SW480 (cell line): ENCODE measurements at regions not wholly inside any gene's neighbourhood (a gene's known extent, or its start where the extent isn't known, plus 50 kb on each side); places are given as distances from the start of the nearest gene placed in this dataset.

ENCODE experiments used
- DNase-seq: peaks from one replicate; pipeline ENCODE4 v3.0.0-alpha.2; 2016; ENCODE audit warnings: low spot score

GRCh38 chr1:80517062-80517461, 1283.7 kb upstream of the ADGRL2 start:
- no peak for DNase-seq

DNA sequence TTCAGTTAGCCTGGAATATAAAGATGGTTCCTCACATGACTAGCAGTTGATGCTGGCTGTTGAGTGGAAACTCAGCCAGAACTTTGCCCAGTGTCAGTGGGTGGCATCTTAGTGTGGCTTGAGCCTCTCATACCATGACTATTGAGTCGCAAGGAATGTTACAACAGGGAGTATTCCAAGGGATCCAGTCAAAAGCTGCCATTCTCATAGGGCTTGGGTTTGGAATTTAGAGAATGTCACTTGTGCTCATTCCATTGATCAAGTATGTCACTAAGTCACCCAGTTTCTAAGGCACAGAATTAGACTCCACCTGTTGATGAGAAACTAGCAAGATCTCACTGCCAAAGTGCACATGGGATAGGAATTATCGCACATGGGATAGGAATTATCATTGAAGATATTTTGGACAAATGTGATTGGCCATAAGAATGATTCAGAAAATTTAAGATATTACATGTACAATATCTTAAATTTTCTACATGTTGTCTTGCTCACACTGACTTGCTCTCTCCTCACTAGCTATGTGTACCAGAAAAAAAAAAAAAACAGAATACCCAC, 1290.7 kb upstream of the ADGRL2 start:
- DNase-seq, result no peak

DNA sequence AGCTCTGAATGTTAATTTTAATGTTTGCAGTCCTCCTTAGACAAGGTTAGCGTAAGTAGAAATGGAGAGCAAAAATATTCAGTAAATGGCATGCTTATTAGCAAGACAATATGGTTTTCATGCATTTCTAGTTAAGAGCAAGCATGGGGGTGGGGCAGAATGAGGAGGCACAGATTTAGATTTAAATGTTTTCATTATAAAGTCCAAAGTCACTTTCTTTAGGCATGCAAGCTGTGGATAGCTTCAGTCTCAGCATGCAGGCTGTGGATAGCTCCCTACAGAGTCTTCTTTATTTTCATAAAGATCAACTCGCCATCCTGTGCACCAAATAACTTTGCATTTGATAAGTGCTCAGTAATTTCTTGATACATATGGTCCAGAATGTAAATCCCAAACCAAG, 1294.5 kb upstream of the ADGRL2 start:
- DNase-seq, result no peak

DNA sequence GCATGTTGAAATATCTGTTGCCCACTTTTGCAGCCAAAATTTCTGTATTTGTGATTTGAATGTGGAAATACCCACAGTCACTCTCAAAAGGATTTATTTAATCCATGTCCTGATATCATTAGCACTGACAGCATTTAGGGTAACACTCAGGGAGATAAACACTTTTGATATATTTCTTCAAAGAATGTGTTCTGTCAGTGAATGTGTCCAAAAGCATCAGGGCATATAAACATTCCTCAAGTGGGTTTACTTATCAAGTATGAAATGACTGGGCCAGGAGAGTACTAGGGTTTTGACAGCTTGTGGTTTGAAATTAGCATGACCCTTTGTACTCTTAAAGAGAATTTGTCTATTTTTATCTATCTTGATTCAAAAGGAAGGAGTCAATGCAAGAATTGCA, 1302.1 kb upstream of the ADGRL2 start:
- no peak for DNase-seq

GRCh38 chr1:80495806-80496205, 1304.9 kb upstream of the ADGRL2 start:
- DNase-seq, result no peak

DNA sequence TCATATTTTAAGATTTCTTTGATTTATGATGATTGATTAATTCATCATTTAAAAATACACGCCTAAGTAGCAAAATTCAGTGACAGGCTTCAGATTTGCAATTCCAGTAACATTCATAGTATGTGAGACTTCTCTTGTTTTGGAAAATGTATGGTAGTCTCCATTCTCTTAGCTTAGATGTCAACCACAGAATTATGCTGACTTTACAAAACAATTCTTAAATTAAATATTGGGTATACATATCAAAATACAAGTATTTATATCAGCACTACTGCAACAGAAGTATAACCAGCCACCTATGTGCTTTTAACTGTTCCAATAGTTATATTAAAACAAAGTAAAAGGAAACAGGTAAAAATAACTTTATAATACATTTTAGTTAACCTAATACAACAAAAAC, 1328.6 kb upstream of the ADGRL2 start:
- no peak for DNase-seq

DNA sequence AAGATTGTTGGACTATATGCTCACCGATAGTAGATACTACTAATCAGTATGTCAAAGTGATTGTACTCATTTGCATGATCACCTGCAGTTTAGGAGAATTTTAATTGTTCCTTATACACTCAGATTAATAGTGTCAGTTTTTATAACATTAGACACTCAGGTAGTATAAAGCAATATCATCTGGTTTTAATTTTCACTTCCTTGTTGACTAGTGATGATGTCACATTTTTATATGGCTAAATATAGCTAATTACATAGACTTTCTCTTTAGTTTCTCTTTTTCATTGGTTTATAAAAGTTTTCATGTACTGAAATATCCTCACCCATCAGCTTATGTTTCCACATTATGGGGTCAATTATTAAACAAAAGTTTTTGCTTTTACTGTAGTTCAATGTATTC, 1332.4 kb upstream of the ADGRL2 start:
- no peak for DNase-seq

GRCh38 chr1:80462006-80462405, 1338.7 kb upstream of the ADGRL2 start:
- no peak for DNase-seq

DNA sequence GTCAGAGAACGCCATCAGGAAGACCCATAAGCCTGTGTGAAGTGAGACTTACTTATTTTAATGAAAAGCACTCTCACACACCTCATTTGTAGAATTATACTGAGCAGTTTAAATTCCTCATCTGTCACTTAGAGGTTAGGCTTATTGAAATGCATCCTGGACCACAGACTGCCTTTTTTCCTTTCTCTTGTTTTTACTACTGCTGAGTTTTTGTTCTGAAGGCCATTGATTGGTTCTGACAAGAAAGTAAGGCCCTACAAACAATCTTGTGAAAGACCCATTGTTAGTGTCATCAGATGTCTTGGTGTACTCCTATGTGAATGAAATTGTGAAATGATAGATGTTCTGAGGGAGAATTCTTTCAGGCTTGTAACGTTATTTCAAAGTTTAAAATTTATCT, 1343.3 kb upstream of the ADGRL2 start:
- no peak for DNase-seq

DNA sequence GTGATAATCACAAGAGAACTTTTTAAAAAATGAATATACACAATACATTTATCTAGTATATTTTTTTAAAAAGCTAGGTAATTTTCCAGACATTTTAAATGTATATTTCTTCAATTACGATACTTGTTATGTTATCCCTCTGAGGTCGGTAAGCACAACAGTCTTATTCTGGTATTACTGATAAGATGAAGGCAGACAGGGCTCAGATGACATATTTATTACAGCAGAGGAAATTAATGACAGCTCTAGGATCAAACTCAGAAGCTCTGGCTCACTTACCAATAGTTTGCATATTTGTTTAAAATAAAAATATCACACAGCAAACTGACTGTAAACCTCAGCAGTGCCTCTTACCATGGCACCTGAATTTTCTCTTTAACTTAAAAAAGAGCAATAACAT, 1347.0 kb upstream of the ADGRL2 start:
- no peak for DNase-seq

- DNase-seq, result no peak
Observed at GRCh38 chr1:80450711-80451110, 1350.0 kb upstream of the ADGRL2 start.

DNA sequence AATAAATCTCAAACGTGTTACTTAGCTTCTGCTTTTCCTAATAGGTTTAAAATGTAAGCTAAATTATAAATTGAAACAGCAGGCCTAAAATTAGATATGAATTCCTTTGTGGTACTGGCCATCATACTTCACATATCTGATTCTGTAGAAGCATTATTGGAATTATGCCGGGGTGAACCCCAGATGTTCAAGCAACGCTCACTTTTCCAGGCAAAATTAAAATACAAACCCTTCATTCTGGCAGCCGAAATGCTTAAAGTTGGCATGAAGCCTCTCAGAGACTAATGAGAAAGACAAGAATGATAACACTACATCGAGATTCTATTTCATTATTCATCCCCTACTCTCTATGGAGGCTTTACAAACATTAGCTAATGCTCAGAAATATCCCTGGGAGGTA, 1352.7 kb upstream of the ADGRL2 start:
- no peak for DNase-seq

GRCh38 chr1:80447526-80447925, 1353.2 kb upstream of the ADGRL2 start:
- no peak for DNase-seq

GRCh38 chr1:80445033-80445432, 1355.7 kb upstream of the ADGRL2 start:
- no peak for DNase-seq

DNA sequence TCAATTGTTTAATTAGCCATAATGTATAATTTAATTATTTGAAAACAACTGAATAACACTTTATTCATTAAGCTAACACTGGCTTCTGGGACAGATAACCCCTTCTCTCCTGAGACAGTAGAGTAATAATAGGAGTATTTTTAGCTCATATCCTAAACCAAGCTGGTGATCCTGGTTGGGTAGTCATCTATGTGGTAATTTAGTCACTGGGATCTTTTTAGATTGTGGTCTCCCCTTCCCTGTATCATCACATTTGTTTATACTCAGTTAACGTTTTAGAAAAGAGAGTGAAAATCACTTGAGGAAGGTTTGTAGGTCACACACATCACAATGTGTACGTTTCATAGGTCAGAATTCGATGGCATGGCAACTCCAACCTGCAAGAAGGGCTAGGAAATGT, 1356.6 kb upstream of the ADGRL2 start:
- no peak for DNase-seq

DNA sequence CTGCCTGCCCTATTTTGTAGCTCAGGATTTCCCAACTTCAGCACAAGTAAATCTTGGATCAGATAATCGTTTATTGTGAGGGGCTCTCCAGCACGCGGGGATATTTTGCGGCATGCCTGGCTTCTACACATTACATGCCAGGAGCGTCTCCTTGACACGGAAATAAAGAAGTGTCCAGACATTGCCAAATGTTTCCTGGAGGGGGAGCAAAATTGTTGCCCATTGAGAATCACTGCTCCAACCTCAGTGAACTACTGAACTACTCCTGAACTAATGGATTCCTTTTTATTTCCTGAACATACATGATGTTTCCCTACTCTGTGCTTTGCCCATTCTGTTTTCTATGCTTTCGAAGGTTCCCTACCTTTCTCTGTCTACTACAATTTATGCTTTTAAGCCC, 1359.1 kb upstream of the ADGRL2 start:
- no peak for DNase-seq

- no peak for DNase-seq
Observed at GRCh38 chr1:80436851-80437250, 1363.9 kb upstream of the ADGRL2 start.

DNA sequence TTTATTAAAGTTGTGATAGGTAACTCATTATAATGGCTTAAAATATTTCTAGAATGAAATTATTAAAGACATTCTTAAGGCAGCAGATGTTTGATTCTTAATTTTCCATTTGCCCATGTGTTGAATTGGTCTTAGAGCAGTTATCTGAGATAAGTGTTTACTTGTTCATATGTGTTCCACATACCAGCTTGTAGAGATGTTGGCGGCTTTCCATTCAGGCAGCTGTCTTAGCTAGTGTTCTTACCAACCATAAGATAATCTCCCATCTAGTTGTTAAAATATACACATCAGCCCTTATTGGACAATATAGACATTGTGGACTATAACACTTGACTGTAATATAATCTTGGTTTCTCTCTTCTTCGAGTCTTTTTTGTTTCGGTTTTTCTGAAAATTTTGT, 1372.9 kb upstream of the ADGRL2 start:
- DNase-seq, result no peak

DNA sequence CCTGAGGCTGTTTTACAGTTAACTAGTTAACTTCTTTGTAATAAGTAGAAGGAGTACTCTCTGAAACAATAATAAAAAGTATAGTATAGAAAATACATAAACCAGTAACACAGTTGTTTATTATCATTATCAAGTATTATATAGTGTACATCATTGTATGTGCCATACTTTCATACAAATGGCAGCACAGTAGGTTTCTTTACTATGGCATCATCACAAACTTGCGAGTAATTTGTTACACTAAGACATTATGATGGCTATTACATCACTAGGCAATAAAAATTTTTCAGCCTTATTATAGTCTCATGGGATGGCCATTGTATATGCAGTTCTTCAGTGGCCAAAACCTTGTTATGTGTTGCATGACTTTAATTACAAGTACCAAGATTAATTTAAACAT, 1376.5 kb upstream of the ADGRL2 start:
- DNase-seq, result no peak

DNA sequence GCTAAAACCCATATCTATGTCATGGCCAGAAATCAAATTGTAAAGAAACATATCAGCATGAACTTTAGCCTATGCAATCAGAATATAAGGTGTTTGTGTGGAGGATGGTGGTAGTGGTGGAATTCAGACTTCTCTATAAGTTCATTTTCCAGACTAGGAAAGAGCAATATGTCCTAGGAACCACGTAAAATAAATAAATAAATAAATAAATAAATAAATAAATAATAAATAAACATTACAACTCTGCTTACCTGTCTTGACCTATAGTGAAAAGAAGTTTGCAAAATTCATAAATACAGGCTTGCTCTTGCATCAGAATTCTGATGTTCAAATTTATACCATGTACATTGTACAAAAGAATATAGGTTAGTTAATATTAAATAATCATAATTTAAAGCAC, 1382.6 kb upstream of the ADGRL2 start:
- no peak for DNase-seq

- DNase-seq, result no peak
Observed at GRCh38 chr1:80417671-80418070, 1383.1 kb upstream of the ADGRL2 start.

DNA sequence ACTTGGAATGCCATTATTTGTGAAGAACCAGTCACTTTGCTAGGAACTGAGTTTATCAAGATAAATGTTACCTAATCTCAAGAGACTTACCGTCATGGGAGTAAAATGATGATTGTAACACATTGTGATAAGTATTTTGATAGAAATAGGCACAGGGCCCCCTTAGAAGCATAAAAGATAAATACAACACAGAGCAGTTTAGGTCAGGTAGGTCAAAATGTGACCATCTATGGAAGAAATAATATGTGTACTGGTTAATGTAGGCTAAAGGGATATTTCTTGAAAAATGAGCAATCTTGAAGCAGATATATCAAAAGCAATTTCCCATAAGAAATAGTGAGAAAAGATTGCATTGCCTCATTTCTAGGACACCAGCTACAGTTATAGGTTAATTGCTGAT, 1386.8 kb upstream of the ADGRL2 start:
- DNase-seq, result no peak

DNA sequence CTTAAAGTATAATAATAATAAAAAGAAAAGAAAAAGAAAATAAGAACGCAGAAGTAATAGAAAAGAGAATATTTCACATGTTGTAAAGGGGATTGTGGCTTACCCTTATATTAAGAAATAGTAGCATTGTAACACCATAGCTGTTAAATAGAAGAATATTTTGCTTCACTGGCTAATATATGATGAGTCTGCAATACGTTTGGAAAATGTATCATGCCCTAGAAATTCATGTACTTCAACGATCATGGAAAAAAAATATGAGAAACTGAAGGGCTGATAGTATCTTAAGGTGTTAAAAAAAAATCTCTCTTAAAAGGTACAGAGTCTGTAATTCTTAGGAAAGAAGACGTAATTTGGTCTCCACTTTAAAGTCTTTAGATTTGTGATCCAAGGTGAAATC, 1390.5 kb upstream of the ADGRL2 start:
- no peak for DNase-seq

DNA sequence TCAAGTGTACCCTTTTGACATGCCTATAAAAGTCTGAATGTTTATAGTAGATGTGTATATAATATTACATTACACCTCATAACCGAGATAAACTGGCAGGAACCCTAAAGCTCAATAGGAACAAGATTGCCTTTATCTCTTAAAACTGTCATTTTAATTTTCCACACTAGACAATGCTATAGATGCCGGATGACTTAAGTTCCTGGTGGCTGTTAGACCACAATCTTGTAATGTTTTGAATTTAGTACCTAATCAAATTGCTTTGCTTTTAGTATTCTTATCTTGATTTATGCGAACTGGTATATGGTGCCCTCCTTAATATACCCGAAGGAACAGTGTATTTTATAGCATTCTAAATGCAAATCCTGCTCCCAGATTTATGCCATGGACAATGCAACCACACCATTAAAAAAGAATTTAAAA, 1397.0 kb upstream of the ADGRL4 start:
- DNase-seq, result no peak

- DNase-seq, result no peak
Observed at GRCh38 chr1:80402625-80403024, 1396.1 kb upstream of the ADGRL4 start.
